Bronchial epithelial cell (primary cell): ENCODE measurements at regions not wholly inside any gene's neighbourhood (a gene's known extent, or its start where the extent isn't known, plus 50 kb on each side); places are given as distances from the start of the nearest gene placed in this dataset.
"Not testable (repeated sequence)": the region's sequence is repeated elsewhere in the genome, so short reads cannot be mapped to it uniquely, and the experiment has no call there.

Source experiments
- DNase-seq: peaks from one replicate; pipeline ENCODE4 v3.0.0-alpha.2; 2010; ENCODE audit warnings: low read depth
- FAIRE-seq: peaks from 2 replicates; lab custom pipeline; 2011; peaks lifted over from hg19 to GRCh38; lab: Jason Lieb, UNC
- H3K27me3 ChIP-seq: 2 replicates; pipeline ENCODE4 v1.5.1; 2011; ENCODE audit warnings: low read length; ENCODE audit not compliant: control insufficient read depth, insufficient read depth
- H3K36me3 ChIP-seq: 2 replicates; pipeline ENCODE4 v1.5.1; 2011; ENCODE audit warnings: low read length; ENCODE audit not compliant: control insufficient read depth, insufficient read depth
- H3K4me3 ChIP-seq: 2 replicates; pipeline ENCODE4 v1.5.1; 2011; ENCODE audit warnings: mild to moderate bottlenecking, low read depth, low read length, control low read depth
- TF ChIP-seq, protein P1 (sequence below): IDR thresholded peaks from 2 replicates; pipeline ENCODE4 v1.5.1; 2011; ENCODE audit warnings: mild to moderate bottlenecking, moderate library complexity, low read length, control low read depth, inconsistent platforms; ENCODE audit not compliant: insufficient read depth, severe bottlenecking

- FAIRE-seq = no peak
- no peaks in the 10 kb centered on the region for H3K36me3 ChIP-seq
- TF ChIP-seq, protein P1, sequence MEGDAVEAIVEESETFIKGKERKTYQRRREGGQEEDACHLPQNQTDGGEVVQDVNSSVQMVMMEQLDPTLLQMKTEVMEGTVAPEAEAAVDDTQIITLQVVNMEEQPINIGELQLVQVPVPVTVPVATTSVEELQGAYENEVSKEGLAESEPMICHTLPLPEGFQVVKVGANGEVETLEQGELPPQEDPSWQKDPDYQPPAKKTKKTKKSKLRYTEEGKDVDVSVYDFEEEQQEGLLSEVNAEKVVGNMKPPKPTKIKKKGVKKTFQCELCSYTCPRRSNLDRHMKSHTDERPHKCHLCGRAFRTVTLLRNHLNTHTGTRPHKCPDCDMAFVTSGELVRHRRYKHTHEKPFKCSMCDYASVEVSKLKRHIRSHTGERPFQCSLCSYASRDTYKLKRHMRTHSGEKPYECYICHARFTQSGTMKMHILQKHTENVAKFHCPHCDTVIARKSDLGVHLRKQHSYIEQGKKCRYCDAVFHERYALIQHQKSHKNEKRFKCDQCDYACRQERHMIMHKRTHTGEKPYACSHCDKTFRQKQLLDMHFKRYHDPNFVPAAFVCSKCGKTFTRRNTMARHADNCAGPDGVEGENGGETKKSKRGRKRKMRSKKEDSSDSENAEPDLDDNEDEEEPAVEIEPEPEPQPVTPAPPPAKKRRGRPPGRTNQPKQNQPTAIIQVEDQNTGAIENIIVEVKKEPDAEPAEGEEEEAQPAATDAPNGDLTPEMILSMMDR = no peak
- H3K4me3 ChIP-seq = no peak overlapping the region
- no peak for DNase-seq
- no peaks in the 10 kb centered on the region for H3K27me3 ChIP-seq
Measured at GRCh38 chr2:116269040-116269439, 1545.5 kb upstream of the DDX18 start.

GRCh38 chr2:116304328-116304727 lies 1510.2 kb upstream of the DDX18 start:
- DNase-seq (no peak), FAIRE-seq (no peak)
- H3K4me3 ChIP-seq = no peak overlapping the region
- TF ChIP-seq, protein P1 = no peak
- H3K27me3 ChIP-seq = no peaks in the 10 kb centered on the region
- H3K36me3 ChIP-seq = no peaks in the 10 kb centered on the region

GRCh38 chr2:116317111-116317510 lies 1497.4 kb upstream of the DDX18 start:
- H3K36me3 ChIP-seq = no peaks in the 10 kb centered on the region
- TF ChIP-seq, protein P1 = no peak
- no peak overlapping the region for H3K4me3 ChIP-seq
- FAIRE-seq (no peak), DNase-seq (no peak)
- no peaks in the 10 kb centered on the region for H3K27me3 ChIP-seq

DNA sequence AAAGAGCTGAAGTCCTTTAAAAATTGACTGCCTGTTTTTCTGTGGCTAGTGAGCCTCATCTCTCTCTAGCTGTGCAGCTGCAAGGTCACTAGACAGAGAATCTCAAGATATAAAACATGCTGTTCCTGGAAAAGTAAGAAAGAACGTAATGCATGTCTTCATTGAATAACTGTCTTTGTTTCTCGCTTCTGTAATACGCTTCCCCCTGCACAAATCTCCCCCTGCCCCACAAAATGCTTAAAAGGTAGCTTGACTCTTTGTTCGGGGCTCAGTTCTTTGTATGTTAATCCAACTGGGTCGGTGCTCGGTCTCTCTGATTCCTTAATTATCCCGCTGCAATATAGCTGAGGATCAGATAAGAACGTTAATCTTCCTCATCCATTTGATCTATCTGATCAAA lies 1495.9 kb upstream of the DDX18 start:
- H3K36me3 ChIP-seq, DNase-seq, FAIRE-seq, H3K27me3 ChIP-seq, H3K4me3 ChIP-seq: not testable (repeated sequence)

- H3K27me3 ChIP-seq = no peaks in the 10 kb centered on the region
- DNase-seq (no peak), FAIRE-seq (no peak)
- H3K4me3 ChIP-seq = no peak overlapping the region
- TF ChIP-seq, protein P1 = no peak
- H3K36me3 ChIP-seq = no peaks in the 10 kb centered on the region
Measured at GRCh38 chr2:116319001-116319400, 1495.5 kb upstream of the DDX18 start.

GRCh38 chr2:116319935-116320334 lies 1494.6 kb upstream of the DDX18 start:
- DNase-seq (no peak), FAIRE-seq (no peak)
- TF ChIP-seq, protein P1 = no peak
- H3K36me3 ChIP-seq = no peaks in the 10 kb centered on the region
- H3K27me3 ChIP-seq = no peaks in the 10 kb centered on the region
- no peak overlapping the region for H3K4me3 ChIP-seq
